HEK293T (cell line): ENCODE measurements at regions not wholly inside any gene's neighbourhood (a gene's known extent, or its start where the extent isn't known, plus 50 kb on each side); places are given as distances from the start of the nearest gene placed in this dataset.

Source experiments
- CTCF ChIA-PET: fragments of 350-600 bp; formaldehyde crosslinking; extraction: SDS; loops from one replicate; lab custom pipeline; 2021; ENCODE audit warnings: antibody characterized with exemption, inconsistent platforms; lab: Yijun Ruan, JAX
- POLR2A ChIA-PET: fragments of 350-600 bp; formaldehyde crosslinking; extraction: SDS; loops from one replicate; lab custom pipeline; 2020; ENCODE audit warnings: antibody characterized with exemption, inconsistent platforms; lab: Yijun Ruan, JAX
- DNase-seq: peaks from one replicate; pipeline ENCODE4 v3.0.0; 2012; ENCODE audit warnings: mixed read lengths; ENCODE audit errors: extremely low spot score
- ARNT ChIP-seq: fragments of 450-650 bp; IDR thresholded peaks from 2 replicates; pipeline ENCODE4 v1.6.1; 2017; ENCODE audit warnings: mild to moderate bottlenecking
- BHLHE40 ChIP-seq: fragments of 450-650 bp; IDR thresholded peaks from 2 replicates; pipeline ENCODE4 v1.6.1; 2016; ENCODE audit warnings: mild to moderate bottlenecking, moderate library complexity, borderline replicate concordance
- CTBP1 ChIP-seq: fragments of 450-650 bp; IDR thresholded peaks from 2 replicates; pipeline ENCODE4 v1.6.1; 2016; ENCODE audit warnings: borderline replicate concordance
- ELF4 ChIP-seq: fragments of 450-650 bp; IDR thresholded peaks from 2 replicates; pipeline ENCODE4 v1.6.1; 2017; ENCODE audit warnings: antibody characterized with exemption
- FOXA1 ChIP-seq: fragments of 450-650 bp; IDR thresholded peaks from 2 replicates; pipeline ENCODE4 v1.6.1; 2016; ENCODE audit warnings: mild to moderate bottlenecking
- FOXK2 ChIP-seq: fragments of 450-650 bp; IDR thresholded peaks from 2 replicates; pipeline ENCODE4 v1.6.1; 2016; ENCODE audit warnings: mild to moderate bottlenecking
- FOXM1 ChIP-seq: fragments of 450-650 bp; IDR thresholded peaks from 2 replicates; pipeline ENCODE4 v1.6.1; 2017; ENCODE audit warnings: mild to moderate bottlenecking, borderline replicate concordance
- HDGF ChIP-seq: fragments of 450-650 bp; IDR thresholded peaks from 2 replicates; pipeline ENCODE4 v1.6.1; 2017; ENCODE audit warnings: antibody characterized with exemption, borderline replicate concordance
- L3MBTL2 ChIP-seq: fragments of 450-650 bp; conservative IDR thresholded peaks from 2 replicates; pipeline ENCODE4 v1.6.1; 2016; ENCODE audit warnings: mild to moderate bottlenecking
- LEF1 ChIP-seq: fragments of 450-650 bp; IDR thresholded peaks from 2 replicates; pipeline ENCODE4 v1.6.1; 2017; ENCODE audit warnings: mild to moderate bottlenecking, borderline replicate concordance
- NFRKB ChIP-seq: fragments of 450-650 bp; IDR thresholded peaks from 2 replicates; pipeline ENCODE4 v1.6.1; 2016; ENCODE audit warnings: mild to moderate bottlenecking, moderate library complexity
- SP1 ChIP-seq: fragments of 450-650 bp; IDR thresholded peaks from 2 replicates; pipeline ENCODE4 v1.6.1; 2017
- SUZ12 ChIP-seq: fragments of 450-650 bp; IDR thresholded peaks from 2 replicates; pipeline ENCODE4 v1.6.1; 2016; ENCODE audit warnings: mild to moderate bottlenecking
- TARDBP ChIP-seq: fragments of 450-650 bp; IDR thresholded peaks from 2 replicates; pipeline ENCODE4 v1.6.1; 2016
- ZNF384 ChIP-seq: fragments of 450-650 bp; IDR thresholded peaks from 2 replicates; pipeline ENCODE4 v1.6.1; 2016
- TF ChIP-seq, protein P1 (sequence below): fragments of 450-650 bp; IDR thresholded peaks from 2 replicates; pipeline ENCODE4 v1.6.1; 2016

DNA sequence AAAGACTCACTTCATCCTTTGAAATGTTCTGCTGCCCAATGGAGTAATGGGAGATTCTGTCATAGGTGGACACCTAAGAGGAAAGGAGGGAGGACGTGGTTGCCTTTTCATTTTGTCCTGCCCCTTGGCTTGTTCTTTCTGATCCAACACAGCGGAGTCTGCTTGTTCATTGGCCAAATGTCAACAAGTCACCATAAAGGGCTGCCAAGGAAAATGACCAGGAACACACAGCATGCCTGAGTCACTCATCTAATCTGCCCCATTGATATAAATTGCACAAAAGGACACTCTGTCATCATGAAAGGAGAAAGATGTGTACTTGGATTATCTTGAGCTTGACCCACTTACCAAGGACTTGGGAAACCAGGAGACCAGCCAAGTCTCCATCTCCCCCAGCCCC, 422.9 kb downstream of the SETD4 start:
- no peak for DNase-seq
- ChIA-PET POLR2A (no interaction called here), CTCF (no interaction called here)
- TF ChIP-seq CTBP1 (no peak), FOXK2 (no peak), FOXA1 (no peak), ARNT (no peak), SUZ12 (no peak), BHLHE40 (no peak), TARDBP (no peak), FOXM1 (no peak), LEF1 (no peak), ELF4 (no peak)

- TF ChIP-seq NFRKB (no peak), FOXM1 (no peak), SP1 (no peak), SUZ12 (no peak), L3MBTL2 (no peak), HDGF (no peak), BHLHE40 (no peak), FOXA1 (no peak), TARDBP (no peak), FOXK2 (no peak), ZNF384 (no peak), ELF4 (no peak), ARNT (no peak), CTBP1 (no peak), LEF1 (no peak)
- TF ChIP-seq, protein P1, sequence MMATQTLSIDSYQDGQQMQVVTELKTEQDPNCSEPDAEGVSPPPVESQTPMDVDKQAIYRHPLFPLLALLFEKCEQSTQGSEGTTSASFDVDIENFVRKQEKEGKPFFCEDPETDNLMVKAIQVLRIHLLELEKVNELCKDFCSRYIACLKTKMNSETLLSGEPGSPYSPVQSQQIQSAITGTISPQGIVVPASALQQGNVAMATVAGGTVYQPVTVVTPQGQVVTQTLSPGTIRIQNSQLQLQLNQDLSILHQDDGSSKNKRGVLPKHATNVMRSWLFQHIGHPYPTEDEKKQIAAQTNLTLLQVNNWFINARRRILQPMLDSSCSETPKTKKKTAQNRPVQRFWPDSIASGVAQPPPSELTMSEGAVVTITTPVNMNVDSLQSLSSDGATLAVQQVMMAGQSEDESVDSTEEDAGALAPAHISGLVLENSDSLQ, result no peak
- ChIA-PET CTCF (no interaction called here), POLR2A (no interaction called here)
- no peak for DNase-seq
These were observed 424.3 kb downstream of the SETD4 start for GRCh38 chr21:35635994-35636393.

DNA sequence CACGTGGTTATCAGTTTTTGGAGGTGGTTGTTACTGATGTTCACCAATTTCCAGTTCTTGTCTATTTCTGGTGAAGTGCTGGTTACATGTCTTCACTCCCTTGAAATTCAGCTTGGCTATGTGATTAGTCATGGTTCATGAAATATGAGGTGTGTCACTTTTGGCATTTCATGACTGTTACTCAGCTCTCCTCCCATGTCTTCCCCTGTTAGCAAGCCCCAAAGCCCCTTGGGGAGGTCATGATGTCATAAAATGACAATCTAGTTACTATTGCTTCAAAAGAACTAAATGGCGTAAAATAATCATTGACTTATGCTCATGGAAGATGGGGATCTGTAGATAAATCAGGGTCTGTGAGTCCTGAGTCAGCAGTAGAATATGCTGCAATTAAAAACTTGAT, 425.1 kb downstream of the SETD4 start:
- DNase-seq, result no peak
- CTCF ChIA-PET, result no interaction called here
- POLR2A ChIA-PET, result no interaction called here
- TF ChIP-seq SUZ12 (no peak), FOXK2 (no peak), CTBP1 (no peak), FOXM1 (no peak), TARDBP (no peak)
- TF ChIP-seq, protein P1, result no peak

DNA sequence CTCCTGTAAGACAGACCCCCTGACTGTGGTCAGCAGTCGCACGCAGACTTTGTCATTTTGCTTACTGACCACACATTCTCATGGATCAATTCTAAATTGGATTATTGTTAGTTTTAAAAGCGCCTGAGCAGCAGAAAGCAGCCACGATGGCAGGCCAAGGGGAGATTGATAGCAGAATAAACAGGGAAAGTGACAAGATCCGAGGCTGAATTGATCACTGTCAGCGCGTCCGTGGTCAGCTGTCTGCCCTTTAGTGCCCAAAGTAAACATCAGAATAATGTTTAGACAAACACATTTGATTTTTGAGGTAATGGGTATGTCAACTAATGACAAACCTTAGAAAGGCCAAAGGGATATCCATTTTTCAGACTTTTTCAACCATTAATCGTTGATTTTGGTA, 426.8 kb downstream of the SETD4 start:
- no peak for DNase-seq
- TF ChIP-seq ZNF384 (no peak), LEF1 (no peak), CTBP1 (no peak), SP1 (no peak), L3MBTL2 (no peak), FOXA1 (no peak), FOXM1 (no peak), SUZ12 (no peak), ELF4 (no peak), HDGF (no peak), TARDBP (no peak), ARNT (no peak), FOXK2 (no peak), BHLHE40 (no peak), NFRKB (no peak)
- TF ChIP-seq, protein P1, result no peak
- CTCF ChIA-PET, result no interaction called here
- POLR2A ChIA-PET, result no interaction called here

DNA sequence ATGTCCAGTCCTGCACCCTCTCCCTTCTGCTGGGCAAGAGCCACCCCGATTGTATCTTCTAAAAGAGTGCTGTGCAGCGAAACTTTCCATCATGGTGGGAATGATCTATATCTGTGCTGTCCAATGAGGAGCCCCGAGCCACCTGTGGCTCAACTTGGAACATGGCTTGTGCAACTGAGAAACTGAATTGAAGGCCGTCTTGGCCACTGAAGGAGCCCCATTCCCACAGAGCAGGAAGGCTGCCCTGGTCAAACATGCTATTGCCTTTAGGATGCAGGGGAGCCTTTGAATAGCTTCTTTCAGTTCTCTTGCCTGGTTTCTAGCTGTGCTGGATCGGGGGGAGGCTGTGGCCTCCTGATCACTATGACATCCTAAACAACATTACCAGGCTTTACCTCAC, 427.6 kb downstream of the SETD4 start:
- ChIA-PET CTCF (no interaction called here), POLR2A (no interaction called here)
- TF ChIP-seq SUZ12, result no peak
- TF ChIP-seq, protein P1, result no peak
- TF ChIP-seq LEF1, result no peak
- TF ChIP-seq HDGF, result no peak
- TF ChIP-seq FOXM1, result no peak
- TF ChIP-seq ZNF384, result no peak
- no peak for TF ChIP-seq L3MBTL2
- no peak for TF ChIP-seq BHLHE40
- DNase-seq, result no peak

- TF ChIP-seq FOXM1, result no peak
- TF ChIP-seq HDGF, result no peak
- no peak for TF ChIP-seq L3MBTL2
- CTCF ChIA-PET, result no interaction called here
- DNase-seq, result no peak
- POLR2A ChIA-PET, result no interaction called here
These were observed 432.0 kb downstream of the SETD4 start for GRCh38 chr21:35628316-35628715.
